ENCODE measurements at regions not wholly inside any gene's neighbourhood (a gene's known extent, or its start where the extent isn't known, plus 50 kb on each side); places are given as distances from the start of the nearest gene placed in this dataset.
"Not testable (repeated sequence)": the region's sequence is repeated elsewhere in the genome, so short reads cannot be mapped to it uniquely, and the experiment has no call there.

GRCh38 chr12:61137677-61138414 lies 1122.4 kb upstream of the USP15 start:
- Mint-ChIP-seq H3K27me3 (ENCODE audit: low read depth in 3 of 3) (peaks cover 0 to 5% (median 0%) of the 10 kb centered on the region in 3 donors), H3K27ac (no peak overlapping the region), H3K36me3 (no peaks in the 10 kb centered on the region), H3K9me3 (peaks cover 9 to 35% (median 28%) of the 10 kb centered on the region in 6 donors), H3K4me1 (no peaks in the 10 kb centered on the region), H3K4me3 (no peak overlapping the region)
- no peak for DNase-seq

GRCh38 chr12:61138415-61138759 lies 1121.8 kb upstream of the USP15 start:
- no peaks in the 10 kb centered on the region for H3K36me3 Mint-ChIP-seq
- H3K27me3 Mint-ChIP-seq (ENCODE audit: low read depth in 3 of 3), result peaks cover 0 to 5% (median 0%) of the 10 kb centered on the region in 3 donors
- DNase-seq, result no peak
- no peak overlapping the region for H3K4me3 Mint-ChIP-seq
- no peaks in the 10 kb centered on the region for H3K4me1 Mint-ChIP-seq
- no peak overlapping the region for H3K27ac Mint-ChIP-seq
- peaks cover 9 to 39% (median 29%) of the 10 kb centered on the region in 6 donors for H3K9me3 Mint-ChIP-seq

- H3K27ac Mint-ChIP-seq, result no peak overlapping the region
- no peaks in the 10 kb centered on the region for H3K4me1 Mint-ChIP-seq
- peaks cover 0 to 1% (median 0%) of the 10 kb centered on the region in 3 donors for H3K27me3 Mint-ChIP-seq (ENCODE audit: low read depth in 3 of 3)
- H3K36me3 Mint-ChIP-seq, result no peaks in the 10 kb centered on the region
- H3K9me3 Mint-ChIP-seq, result peaks cover 12 to 55% (median 28%) of the 10 kb centered on the region in 6 donors
- H3K4me3 Mint-ChIP-seq, result no peak overlapping the region
- no peak for DNase-seq
Measured at GRCh38 chr12:61161961-61162360, 1098.2 kb upstream of the USP15 start.

GRCh38 chr12:61188801-61189595 lies 1071.2 kb upstream of the USP15 start:
- Mint-ChIP-seq H3K36me3 (peaks cover 0 to 3% (median 0%) of the 10 kb centered on the region in 3 donors), H3K9me3 (peaks cover 6 to 52% (median 29%) of the 10 kb centered on the region in 6 donors), H3K4me3 (no peak overlapping the region), H3K27ac (no peak overlapping the region), H3K27me3 (ENCODE audit: low read depth in 3 of 3) (no peaks in the 10 kb centered on the region), H3K4me1 (no peaks in the 10 kb centered on the region)
- DNase-seq, result no peak

- no peak overlapping the region for H3K27ac Mint-ChIP-seq
- H3K27me3 Mint-ChIP-seq (ENCODE audit: low read depth in 3 of 3), result no peaks in the 10 kb centered on the region
- H3K4me3 Mint-ChIP-seq, result no peak overlapping the region
- peaks cover 16 to 64% (median 35%) of the 10 kb centered on the region in 6 donors for H3K9me3 Mint-ChIP-seq
- no peak for DNase-seq
- H3K4me1 Mint-ChIP-seq, result no peaks in the 10 kb centered on the region
- peaks cover 0 to 7% (median 0%) of the 10 kb centered on the region in 3 donors for H3K36me3 Mint-ChIP-seq
Measured at GRCh38 chr12:61213646-61214045, 1046.6 kb upstream of the USP15 start.

GRCh38 chr12:61220337-61220736 lies 1039.9 kb upstream of the USP15 start:
- Mint-ChIP-seq H3K27me3 (ENCODE audit: low read depth in 3 of 3) (no peaks in the 10 kb centered on the region), H3K4me3 (no peak overlapping the region), H3K36me3 (peaks cover 0 to 9% (median 0%) of the 10 kb centered on the region in 3 donors), H3K27ac (no peak overlapping the region), H3K9me3 (peaks cover 13 to 54% (median 29%) of the 10 kb centered on the region in 6 donors), H3K4me1 (no peaks in the 10 kb centered on the region)
- no peak for DNase-seq

- Mint-ChIP-seq H3K4me1 (no peaks in the 10 kb centered on the region), H3K4me3 (no peak overlapping the region), H3K27me3 (ENCODE audit: low read depth in 3 of 3) (peaks cover 0 to 2% (median 1%) of the 10 kb centered on the region in 3 donors), H3K36me3 (peaks cover 0 to 3% (median 0%) of the 10 kb centered on the region in 3 donors), H3K27ac (no peak overlapping the region), H3K9me3 (peaks cover 5 to 49% (median 31%) of the 10 kb centered on the region in 6 donors)
- no peak for DNase-seq
Measured at GRCh38 chr12:61232040-61232439, 1028.2 kb upstream of the USP15 start.

GRCh38 chr12:61250303-61250702 lies 1009.9 kb upstream of the USP15 start:
- H3K4me1 Mint-ChIP-seq, result no peaks in the 10 kb centered on the region
- peaks cover 15 to 66% (median 36%) of the 10 kb centered on the region in 6 donors for H3K9me3 Mint-ChIP-seq
- no peak overlapping the region for H3K4me3 Mint-ChIP-seq
- DNase-seq, result no peak
- H3K27me3 Mint-ChIP-seq (ENCODE audit: low read depth in 3 of 3), result peaks cover 0 to 1% (median 0%) of the 10 kb centered on the region in 3 donors
- H3K36me3 Mint-ChIP-seq, result peaks cover 0 to 3% (median 0%) of the 10 kb centered on the region in 3 donors
- H3K27ac Mint-ChIP-seq, result no peak overlapping the region

- Mint-ChIP-seq H3K4me3 (no peak overlapping the region), H3K36me3 (peaks cover 0 to 3% (median 0%) of the 10 kb centered on the region in 3 donors), H3K27me3 (ENCODE audit: low read depth in 3 of 3) (peaks cover 0 to 1% (median 0%) of the 10 kb centered on the region in 3 donors), H3K4me1 (no peaks in the 10 kb centered on the region), H3K27ac (no peak overlapping the region), H3K9me3 (peaks cover 15 to 63% (median 33%) of the 10 kb centered on the region in 6 donors)
- DNase-seq, result no peak
Measured at GRCh38 chr12:61251076-61251475, 1009.1 kb upstream of the USP15 start.

GRCh38 chr12:61254225-61254624 lies 1006.0 kb upstream of the USP15 start:
- peaks cover 4 to 52% (median 31%) of the 10 kb centered on the region in 6 donors for H3K9me3 Mint-ChIP-seq
- no peak overlapping the region for H3K4me3 Mint-ChIP-seq
- no peaks in the 10 kb centered on the region for H3K4me1 Mint-ChIP-seq
- DNase-seq, result no peak
- no peak overlapping the region for H3K27ac Mint-ChIP-seq
- no peaks in the 10 kb centered on the region for H3K27me3 Mint-ChIP-seq (ENCODE audit: low read depth in 3 of 3)
- peaks cover 0 to 3% (median 0%) of the 10 kb centered on the region in 3 donors for H3K36me3 Mint-ChIP-seq

- H3K9me3 Mint-ChIP-seq, result peaks cover 16 to 54% (median 31%) of the 10 kb centered on the region in 6 donors
- DNase-seq; H3K27ac Mint-ChIP-seq; H3K36me3 Mint-ChIP-seq; H3K27me3 Mint-ChIP-seq (ENCODE audit: low read depth in 3 of 3); H3K4me3 Mint-ChIP-seq; H3K4me1 Mint-ChIP-seq: not testable (repeated sequence)
Measured at GRCh38 chr12:61264294-61264693, 995.9 kb upstream of the USP15 start.

- Mint-ChIP-seq H3K4me1 (no peaks in the 10 kb centered on the region), H3K27ac (no peak overlapping the region), H3K9me3 (peaks cover 16 to 68% (median 39%) of the 10 kb centered on the region in 6 donors), H3K4me3 (no peak overlapping the region), H3K27me3 (ENCODE audit: low read depth in 3 of 3) (peaks cover 0 to 4% (median 0%) of the 10 kb centered on the region in 3 donors), H3K36me3 (no peaks in the 10 kb centered on the region)
- DNase-seq, result no peak
Measured at GRCh38 chr12:61267474-61267873, 992.7 kb upstream of the USP15 start.

GRCh38 chr12:61272441-61272840 lies 987.8 kb upstream of the USP15 start:
- DNase-seq, result no peak
- Mint-ChIP-seq H3K36me3 (peaks cover 0 to 3% (median 0%) of the 10 kb centered on the region in 3 donors), H3K27ac (no peak overlapping the region), H3K4me1 (no peaks in the 10 kb centered on the region), H3K4me3 (no peak overlapping the region), H3K27me3 (ENCODE audit: low read depth in 3 of 3) (peaks cover 0 to 3% (median 0%) of the 10 kb centered on the region in 3 donors), H3K9me3 (peaks cover 11 to 51% (median 28%) of the 10 kb centered on the region in 6 donors)

All from immature natural killer cell (primary cell).